GM20431 (cell line): ENCODE measurements at regions not wholly inside any gene's neighbourhood (a gene's known extent, or its start where the extent isn't known, plus 50 kb on each side); places are given as distances from the start of the nearest gene placed in this dataset.

ENCODE experiments used
- in situ Hi-C: fragments of 300-500 bp; cut with MseI, MboI; formaldehyde crosslinking; loops from one replicate; pipeline ENCODE4 v1.15.0; 2020; ENCODE audit warnings: low sequenced_read_pairs; ENCODE audit not compliant: unreplicated experiment

GRCh38 chr1:201778279-201779065 lies 50.5 kb upstream of the IPO9 start:
- in situ Hi-C loops, result loop anchor here (25.0 kb wide), 1 partner anchor 216 kb away; no protein-coding TSS in a partner anchor
